ENCODE measurements at regions not wholly inside any gene's neighbourhood (a gene's known extent, or its start where the extent isn't known, plus 50 kb on each side); places are given as distances from the start of the nearest gene placed in this dataset.

GRCh38 chr9:94033383-94033782, 50.9 kb upstream of the PTPDC1 start:
- CTCF ChIA-PET: no interaction called here
- no peak for TF ChIP-seq CTCF (IDR thresholded peaks at IDR 0.05; ENCODE audit: insufficient read depth, low read depth, low read length)
- Histone ChIP-seq H3K36me3 (ENCODE audit: control insufficient read depth, insufficient read depth, low read length) (no peaks in the 10 kb centered on the region), H3K27me3 (ENCODE audit: control insufficient read depth, insufficient read depth, low read length) (no peaks in the 10 kb centered on the region), H3K4me3 (ENCODE audit: low read depth, low read length) (no peak overlapping the region)
- POLR2A ChIA-PET: no interaction called here
- DNase-seq (ENCODE audit: low read depth): no peak

GRCh38 chr9:94031946-94032345, 52.3 kb upstream of the PTPDC1 start:
- Histone ChIP-seq H3K36me3 (ENCODE audit: control insufficient read depth, insufficient read depth, low read length) (no peaks in the 10 kb centered on the region), H3K27me3 (ENCODE audit: control insufficient read depth, insufficient read depth, low read length) (no peaks in the 10 kb centered on the region), H3K4me3 (ENCODE audit: low read depth, low read length) (no peak overlapping the region)
- ChIA-PET CTCF (interaction anchor here (1.0 to 4.0 kb wide), 2 partner anchors 17 to 181 kb away, joined by 3 to 16 read pairs; no protein-coding TSS in a partner anchor), POLR2A (no interaction called here)
- no peak for TF ChIP-seq CTCF (IDR thresholded peaks at IDR 0.05; ENCODE audit: insufficient read depth, low read depth, low read length)
- no peak for DNase-seq (ENCODE audit: low read depth)

- POLR2A ChIA-PET: no interaction called here
Measured at GRCh38 chr9:94031380-94031779, 52.9 kb upstream of the PTPDC1 start.

GRCh38 chr9:94030318-94031179, 53.7 kb upstream of the PTPDC1 start:
- Histone ChIP-seq H3K27me3 (ENCODE audit: control insufficient read depth, insufficient read depth, low read length) (no peaks in the 10 kb centered on the region), H3K4me3 (ENCODE audit: low read depth, low read length) (peak overlapping the region; percentile 62), H3K36me3 (ENCODE audit: control insufficient read depth, insufficient read depth, low read length) (no peaks in the 10 kb centered on the region)
- no peak for TF ChIP-seq CTCF (IDR thresholded peaks at IDR 0.05; ENCODE audit: insufficient read depth, low read depth, low read length)
- peak; percentile 19 for DNase-seq (ENCODE audit: low read depth)
- ChIA-PET CTCF (interaction anchor here (4.0 kb wide), 1 partner anchor 15 kb away, joined by 16 read pairs; no protein-coding TSS in a partner anchor), POLR2A (no interaction called here)

More at GRCh38 chr9:94031380-94031779, 52.9 kb upstream of the PTPDC1 start:
- H3K36me3 ChIP-seq (ENCODE audit: control insufficient read depth, insufficient read depth, low read length): no peaks in the 10 kb centered on the region
- DNase-seq (ENCODE audit: low read depth): no peak
- CTCF ChIA-PET: interaction anchor here (4.0 kb wide), 1 partner anchor 16 kb away, joined by 16 read pairs; no protein-coding TSS in a partner anchor
- no peaks in the 10 kb centered on the region for H3K27me3 ChIP-seq (ENCODE audit: control insufficient read depth, insufficient read depth, low read length)
- peak overlapping the region; percentile 62 for H3K4me3 ChIP-seq (ENCODE audit: low read depth, low read length)
- TF ChIP-seq CTCF (IDR thresholded peaks at IDR 0.05; ENCODE audit: insufficient read depth, low read depth, low read length): no peak

- ChIA-PET POLR2A (no interaction called here), CTCF (interaction anchor here (4.0 kb wide), 1 partner anchor 15 kb away, joined by 16 read pairs; no protein-coding TSS in a partner anchor)
- Histone ChIP-seq H3K4me3 (ENCODE audit: low read depth, low read length) (peak overlapping the region; percentile 62), H3K36me3 (ENCODE audit: control insufficient read depth, insufficient read depth, low read length) (no peaks in the 10 kb centered on the region), H3K27me3 (ENCODE audit: control insufficient read depth, insufficient read depth, low read length) (no peaks in the 10 kb centered on the region)
- no peak for TF ChIP-seq CTCF (IDR thresholded peaks at IDR 0.05; ENCODE audit: insufficient read depth, low read depth, low read length)
- no peak for DNase-seq (ENCODE audit: low read depth)
Measured at GRCh38 chr9:94029932-94030317, 54.3 kb upstream of the PTPDC1 start.

Data from BJ (cell line).